Testis (tissue), 2 donors: ENCODE measurements at regions not wholly inside any gene's neighbourhood (a gene's known extent, or its start where the extent isn't known, plus 50 kb on each side); places are given as distances from the start of the nearest gene placed in this dataset.

Experiments used
- POLR2A ChIP-seq: fragments of 450-650 bp; IDR thresholded peaks from one replicate; pipeline ENCODE4 v1.6.1; 2017; ENCODE audit warnings: antibody characterized with exemption, mild to moderate bottlenecking, moderate library complexity
- TF ChIP-seq, protein P1 (sequence below), 3 experiments: fragments of 450-650 bp in 2 of 3; fragments of 200-600 bp in 1 of 3; sonication (generic) in 1 of 3; IDR thresholded peaks; one replicate each; pipeline ENCODE4 v1.5.1; 2016 to 2019; ENCODE audit warnings: antibody characterized with exemption in 3 of 3, mild to moderate bottlenecking in 2 of 3, moderate library complexity in 1 of 3

DNA sequence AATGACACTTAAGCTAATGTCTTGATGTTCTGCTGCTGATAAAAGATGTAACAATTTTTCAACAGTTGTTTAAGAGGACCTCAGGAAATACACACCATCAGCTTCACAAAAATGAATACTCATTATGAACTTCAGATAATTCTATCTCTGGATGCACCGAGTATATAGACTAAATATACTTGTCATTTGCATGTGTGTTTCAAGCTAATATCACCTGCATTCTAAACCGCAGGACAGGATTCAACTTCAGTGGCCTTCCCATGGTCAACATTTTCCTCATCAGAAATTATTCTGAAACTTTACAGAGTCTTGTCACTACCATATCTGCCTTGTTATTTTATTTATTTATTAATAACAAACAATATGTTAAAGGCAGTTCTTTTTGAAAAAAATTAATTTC is 717.0 kb upstream of the CCDC179 start:
- TF ChIP-seq, protein P1, sequence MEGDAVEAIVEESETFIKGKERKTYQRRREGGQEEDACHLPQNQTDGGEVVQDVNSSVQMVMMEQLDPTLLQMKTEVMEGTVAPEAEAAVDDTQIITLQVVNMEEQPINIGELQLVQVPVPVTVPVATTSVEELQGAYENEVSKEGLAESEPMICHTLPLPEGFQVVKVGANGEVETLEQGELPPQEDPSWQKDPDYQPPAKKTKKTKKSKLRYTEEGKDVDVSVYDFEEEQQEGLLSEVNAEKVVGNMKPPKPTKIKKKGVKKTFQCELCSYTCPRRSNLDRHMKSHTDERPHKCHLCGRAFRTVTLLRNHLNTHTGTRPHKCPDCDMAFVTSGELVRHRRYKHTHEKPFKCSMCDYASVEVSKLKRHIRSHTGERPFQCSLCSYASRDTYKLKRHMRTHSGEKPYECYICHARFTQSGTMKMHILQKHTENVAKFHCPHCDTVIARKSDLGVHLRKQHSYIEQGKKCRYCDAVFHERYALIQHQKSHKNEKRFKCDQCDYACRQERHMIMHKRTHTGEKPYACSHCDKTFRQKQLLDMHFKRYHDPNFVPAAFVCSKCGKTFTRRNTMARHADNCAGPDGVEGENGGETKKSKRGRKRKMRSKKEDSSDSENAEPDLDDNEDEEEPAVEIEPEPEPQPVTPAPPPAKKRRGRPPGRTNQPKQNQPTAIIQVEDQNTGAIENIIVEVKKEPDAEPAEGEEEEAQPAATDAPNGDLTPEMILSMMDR (IDR thresholded peaks at IDR 0.05) = no peak
- no peak for TF ChIP-seq POLR2A
